NCI-H2227 (cell line): ENCODE measurements at regions not wholly inside any gene's neighbourhood (a gene's known extent, or its start where the extent isn't known, plus 50 kb on each side); places are given as distances from the start of the nearest gene placed in this dataset.

Experiments used
- DNase-seq: peaks from one replicate; lab custom pipeline; 2025; ENCODE audit not compliant: unreplicated experiment; lab: John Stamatoyannopoulos, UW

GRCh38 chr2:150417278-150417677 is 70.2 kb downstream of the RND3 start:
- DNase-seq = no peak

DNA sequence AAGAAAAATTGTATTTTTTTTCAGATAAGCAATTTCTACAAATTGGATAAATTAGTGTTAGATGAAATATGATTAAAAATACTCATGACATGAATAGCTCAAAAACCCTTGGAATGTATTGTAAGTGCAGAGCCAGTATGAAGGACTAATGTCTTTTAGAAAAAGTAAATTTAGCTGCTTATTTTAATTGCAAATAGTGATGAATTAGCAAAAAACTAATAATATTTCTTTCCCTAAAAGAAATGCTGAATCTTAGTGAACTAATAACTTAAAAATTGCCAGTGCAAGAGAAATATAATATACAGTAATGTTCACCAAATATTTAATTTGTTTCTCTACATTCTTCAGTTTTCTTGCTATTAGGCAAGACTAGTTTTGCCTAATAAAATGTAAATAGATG is 72.4 kb downstream of the RND3 start:
- DNase-seq = no peak

GRCh38 chr2:150413910-150414309 is 73.6 kb downstream of the RND3 start:
- no peak for DNase-seq

DNA sequence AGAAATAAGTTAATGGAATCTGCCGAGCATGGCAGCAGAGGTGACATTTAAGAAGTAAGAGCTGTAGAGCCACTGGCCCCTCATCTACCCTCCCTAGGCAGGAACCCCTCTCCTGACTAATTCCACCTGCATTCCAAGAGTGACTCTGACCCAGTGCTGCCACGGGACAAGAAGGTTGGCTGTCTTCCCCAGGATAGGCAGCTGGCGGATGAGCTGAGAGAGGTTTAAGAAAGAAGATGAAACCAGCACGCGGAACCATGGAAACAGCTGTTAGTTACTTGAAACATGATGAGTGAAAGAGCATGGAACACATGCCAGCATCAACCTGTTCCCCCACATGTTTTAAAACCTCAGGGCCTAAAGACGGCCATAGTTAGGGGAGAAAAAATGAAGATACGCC is 74.1 kb downstream of the RND3 start:
- DNase-seq = no peak

GRCh38 chr2:150410809-150411208 is 76.7 kb downstream of the RND3 start:
- no peak for DNase-seq

DNA sequence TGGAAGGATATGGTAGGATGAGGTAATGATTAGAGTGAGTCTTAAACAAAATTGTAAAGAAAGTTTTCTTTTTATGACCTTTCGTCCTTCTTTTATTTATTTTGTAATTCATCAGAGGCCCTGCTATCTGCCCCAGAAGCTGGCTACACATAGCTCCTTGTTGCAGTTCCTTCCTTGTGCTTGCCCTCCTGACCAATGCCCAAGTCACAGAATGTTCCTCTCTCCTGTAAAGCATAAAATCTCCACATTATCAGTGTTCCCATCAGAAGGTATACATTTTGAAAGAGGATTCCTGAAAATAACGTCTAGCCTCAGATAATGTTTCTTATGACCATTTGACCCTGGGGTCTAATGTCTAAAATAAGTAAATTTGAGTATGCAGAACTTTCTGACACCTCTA is 78.3 kb downstream of the RND3 start:
- no peak for DNase-seq

GRCh38 chr2:150404147-150404546 is 83.3 kb downstream of the RND3 start:
- DNase-seq = no peak

- no peak for DNase-seq
These were observed 84.0 kb downstream of the RND3 start for GRCh38 chr2:150403457-150403856.

DNA sequence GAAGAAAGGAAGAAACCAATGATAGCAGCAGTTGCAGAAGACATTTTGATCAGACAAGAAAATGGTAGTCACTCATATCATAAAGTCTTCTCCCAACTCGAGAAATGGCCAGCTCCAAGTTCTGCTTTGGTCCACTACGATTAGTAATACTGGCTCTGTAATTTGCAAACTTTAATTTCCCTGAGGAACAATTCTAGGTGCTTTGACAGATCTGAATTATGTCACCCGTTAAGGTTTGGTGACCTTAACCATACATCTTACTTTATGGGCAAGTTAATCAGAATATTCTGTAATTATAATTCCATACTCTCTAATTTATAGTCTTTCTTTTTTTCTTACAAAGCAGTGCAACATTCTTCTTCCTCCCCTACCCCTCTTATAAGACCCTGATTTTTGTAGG is 84.5 kb downstream of the RND3 start:
- no peak for DNase-seq

GRCh38 chr2:150400849-150401248 is 86.6 kb downstream of the RND3 start:
- no peak for DNase-seq

- peak; percentile 94 for DNase-seq
These were observed 94.9 kb downstream of the RND3 start for GRCh38 chr2:150392614-150393013.

DNA sequence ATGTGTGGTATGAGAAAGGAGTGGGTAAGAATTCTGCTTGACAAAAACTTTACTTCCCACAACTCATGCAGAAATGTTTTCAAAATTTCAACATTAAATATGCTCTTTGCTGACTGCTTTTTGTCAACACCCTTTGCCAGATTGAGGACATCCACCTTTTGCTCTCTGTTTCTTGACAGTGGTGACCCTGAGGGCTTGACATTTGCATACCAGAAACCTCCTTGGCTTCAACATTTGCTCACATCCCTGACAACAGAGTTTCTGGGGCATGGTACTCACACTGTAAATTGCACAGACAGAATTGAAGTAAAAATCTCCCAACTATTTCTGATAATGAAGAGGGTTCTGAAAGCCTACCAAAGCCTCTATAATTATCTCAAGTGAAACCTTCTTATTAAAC is 95.7 kb downstream of the RND3 start:
- DNase-seq = peak; percentile 54

GRCh38 chr2:150389447-150389846 is 98.0 kb downstream of the RND3 start:
- no peak for DNase-seq

- DNase-seq = no peak
These were observed 99.2 kb downstream of the RND3 start for GRCh38 chr2:150388289-150388625.

GRCh38 chr2:150387586-150388288 is 99.7 kb downstream of the RND3 start:
- DNase-seq = no peak

DNA sequence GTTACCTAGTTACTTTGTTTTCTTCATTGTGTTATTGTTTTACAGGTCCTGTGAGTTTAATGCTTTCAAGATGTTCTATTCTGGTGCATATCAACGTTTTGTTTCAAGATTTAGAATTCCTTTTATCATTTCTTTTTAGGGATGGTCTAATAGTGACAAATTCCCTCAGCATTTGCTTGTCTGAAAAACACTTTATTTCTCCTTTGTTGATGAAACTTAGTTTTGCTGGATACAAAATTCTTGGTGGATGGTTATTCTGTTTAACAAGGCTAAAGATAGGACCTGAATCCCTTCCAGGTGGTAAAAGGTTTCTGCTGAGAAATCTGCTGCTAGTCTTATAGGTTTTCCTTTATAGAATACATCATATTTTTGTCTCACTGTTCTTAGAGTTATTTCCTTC is 102.3 kb downstream of the RND3 start:
- no peak for DNase-seq

DNA sequence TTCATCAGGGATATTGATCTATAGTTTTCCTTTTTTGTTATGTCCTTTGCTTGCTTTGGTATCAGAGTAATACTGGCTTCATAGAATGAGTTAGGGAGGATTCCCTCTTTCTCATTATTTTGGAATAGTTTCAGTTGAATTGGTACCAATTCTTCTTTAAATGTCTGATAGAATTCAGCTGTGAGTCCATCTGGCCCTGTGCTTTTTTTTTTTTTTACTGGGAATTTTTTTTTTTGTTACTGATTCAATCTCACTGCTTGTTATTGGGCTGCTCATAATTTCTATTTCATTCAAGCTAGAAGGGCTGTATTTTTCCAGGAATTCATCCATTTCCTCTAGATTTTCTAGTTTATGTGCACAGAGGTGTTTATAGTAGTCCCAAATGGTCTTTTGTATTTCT is 103.9 kb downstream of the RND3 start:
- DNase-seq = no peak

DNA sequence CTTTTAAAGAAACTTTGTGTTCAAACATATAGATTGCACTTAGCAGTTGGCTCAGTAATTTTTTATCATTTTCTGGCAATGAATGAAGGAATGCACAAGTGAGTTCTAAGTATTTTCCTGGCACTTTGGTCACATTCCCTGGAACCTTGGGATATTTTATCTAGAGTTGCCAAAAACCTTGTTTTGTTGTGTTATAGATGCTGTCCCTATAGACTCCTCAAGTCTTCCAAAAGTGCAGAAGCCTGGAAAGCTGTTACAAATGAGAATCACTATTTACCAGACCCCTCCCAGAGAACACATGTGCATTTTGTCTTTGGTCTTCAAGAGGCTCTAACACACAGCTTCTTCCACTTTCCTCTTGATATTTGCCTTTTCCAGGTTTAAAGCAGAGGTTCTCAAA is 108.3 kb downstream of the RND3 start:
- no peak for DNase-seq

DNA sequence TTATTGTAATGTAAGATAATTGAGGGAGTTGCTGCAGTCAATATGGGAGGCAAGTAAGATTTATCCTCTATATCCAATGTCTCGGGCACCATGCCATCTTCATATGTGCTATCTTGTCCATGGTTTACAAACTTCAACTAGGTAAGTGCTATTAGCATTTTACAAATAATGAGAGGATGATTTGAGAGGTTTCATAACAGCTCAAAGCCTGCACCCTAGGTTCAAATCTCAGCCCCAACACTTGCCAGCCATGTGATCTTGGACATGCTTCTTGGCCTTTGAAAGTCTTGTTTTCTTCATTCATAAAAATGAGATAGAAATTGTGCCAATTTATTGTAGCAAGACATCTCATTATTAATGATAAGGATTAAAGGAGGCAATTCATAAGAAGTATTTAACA is 108.8 kb downstream of the RND3 start:
- DNase-seq = no peak

- DNase-seq = no peak
These were observed 110.7 kb downstream of the RND3 start for GRCh38 chr2:150376553-150377335.

GRCh38 chr2:150375333-150375732 is 112.1 kb downstream of the RND3 start:
- DNase-seq = no peak

DNA sequence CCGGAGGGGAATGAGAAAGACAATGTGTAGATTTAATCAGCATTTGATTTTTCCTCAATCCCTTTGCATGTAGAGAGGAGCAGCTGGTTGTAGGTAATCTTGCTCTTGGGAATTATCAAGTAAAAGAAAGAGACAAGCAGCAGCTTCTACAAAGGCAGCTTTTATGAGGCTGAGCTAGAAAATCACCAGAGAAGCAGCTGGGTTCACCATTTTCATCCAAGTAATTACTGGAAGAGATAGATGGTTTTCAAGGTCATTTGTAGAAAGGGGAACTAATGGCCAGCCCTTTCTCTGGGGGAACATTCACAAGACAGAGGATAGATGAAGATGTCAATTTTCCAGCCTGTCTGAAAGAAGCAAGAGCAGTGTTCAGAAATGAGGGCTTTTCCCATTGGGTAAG is 113.0 kb downstream of the RND3 start:
- peak; percentile 54 for DNase-seq

- no peak for DNase-seq
These were observed 114.1 kb downstream of the RND3 start for GRCh38 chr2:150373374-150373773.
